ENCODE measurements at regions not wholly inside any gene's neighbourhood (a gene's known extent, or its start where the extent isn't known, plus 50 kb on each side); places are given as distances from the start of the nearest gene placed in this dataset.
A peak's percentile ranks its signal among the peaks of the same experiment; 100 is the strongest.

DNA sequence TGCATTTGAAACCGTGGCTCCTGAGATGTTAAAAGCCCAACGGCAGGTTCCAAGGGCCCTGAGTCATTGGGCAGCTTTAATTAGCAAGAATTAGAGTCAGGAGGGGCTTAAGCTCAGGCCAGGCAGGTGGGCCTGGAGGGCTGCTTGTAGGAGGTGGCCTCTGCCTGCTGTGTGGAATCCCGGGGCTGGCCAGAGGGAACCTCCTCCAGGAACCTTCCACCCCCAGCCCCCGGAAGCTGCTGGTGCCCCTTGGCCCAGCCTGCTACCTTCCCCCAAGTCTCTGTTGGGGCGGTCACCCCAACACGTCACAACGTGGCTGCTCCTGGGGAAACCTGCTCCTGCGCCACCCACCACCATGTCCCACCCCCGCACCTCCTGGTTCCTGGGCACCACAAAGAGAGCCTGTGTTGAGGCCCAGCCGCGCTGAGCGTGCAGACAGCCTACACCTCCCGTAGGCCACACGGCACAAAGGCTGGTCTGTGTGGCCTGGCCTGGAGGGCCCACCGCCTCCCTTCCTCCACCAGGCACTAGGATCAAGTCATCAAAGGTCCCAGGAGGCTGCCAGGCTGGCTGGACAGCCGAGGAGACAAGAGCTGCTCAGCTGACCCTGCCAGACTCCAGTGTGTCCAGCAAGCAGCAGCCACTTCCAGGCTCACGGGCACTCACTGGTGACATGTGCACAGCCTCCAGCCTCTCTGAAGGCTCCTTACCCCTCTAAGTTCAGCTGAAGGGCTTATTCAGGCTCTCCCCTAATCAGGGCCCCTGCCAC lies 86.3 kb downstream of the SNX5 start:
- no peaks in the 10 kb centered on the region; the same call in 1 of the 2 replicates for H4K20me1 ChIP-seq (ENCODE audit: insufficient read depth, low read length)
- in situ Hi-C loops (cut with MboI; ENCODE audit: low sequenced_read_pairs) = no loop called here
- no peak overlapping the region for H4K5ac ChIP-seq (ENCODE audit: low read depth, low read length)
- no peak overlapping the region for H3K23ac ChIP-seq (ENCODE audit: low read depth, low read length)
- H2AK9ac ChIP-seq (replicated peaks; ENCODE audit: low read depth, low read length, poor library complexity) = peak overlapping the region; percentile 33
- DNase-seq = no peak
- peak overlapping the region; percentile 79 for H2AFZ ChIP-seq (replicated peaks; ENCODE audit: low read length, poor library complexity)
- intact Hi-C loops (cut with micrococcal nuclease) = no loop called here
- H3K27me3 ChIP-seq (ENCODE audit: control insufficient read depth, insufficient read depth, low read length) = no peaks in the 10 kb centered on the region
- no peak overlapping the region for H3K56ac ChIP-seq (ENCODE audit: extremely low read depth, insufficient read depth, low read length)
- ChIA-PET POLR2A (ENCODE audit: unreplicated experiment) (no interaction called here), CTCF (no interaction called here)
- peak overlapping the region; percentile 77; the same call in 1 of the 2 replicates for H3K4ac ChIP-seq (ENCODE audit: low read depth, low read length)
- H4K91ac ChIP-seq (ENCODE audit: insufficient read depth, low read depth, low read length) = no peak overlapping the region; the same call in 1 of the 2 replicates
- H2BK5ac ChIP-seq (ENCODE audit: low read depth, low read length, poor library complexity, severe bottlenecking) = no peak overlapping the region
- H3K36me3 ChIP-seq (ENCODE audit: control insufficient read depth, insufficient read depth, low read length) = no peaks in the 10 kb centered on the region
- H3K14ac ChIP-seq (replicated peaks; ENCODE audit: low read depth, low read length) = peak overlapping the region; percentile 77; the same call in 1 of the 2 replicates
- no TSS peak for BruUV-seq (replicated peaks)
- H3K4me3 ChIP-seq (ENCODE audit: insufficient read depth, low read depth, low read length) = no peak overlapping the region
- H3K79me1 ChIP-seq (ENCODE audit: low read depth in 1 of 2, low read length in 2 of 2) = no peaks in the 10 kb centered on the region
- peak; percentile 18; the same call in 1 of the 2 replicates for ATAC-seq (ENCODE audit: low read depth)
- H2BK120ac ChIP-seq (ENCODE audit: low read depth, low read length) = peak overlapping the region; percentile 67
- H2AK5ac ChIP-seq (ENCODE audit: low read depth, low read length) = no peak overlapping the region
- H3K9me1 ChIP-seq (ENCODE audit: insufficient read depth, low read length) = 0 out of 2 replicates have a peak, but pooled peaks cover 6% of the 10 kb centered on the region
- peaks cover 18% of the 10 kb centered on the region for H3K4me1 ChIP-seq (ENCODE audit: control insufficient read depth, insufficient read depth, low read length)
- no peak overlapping the region for H2BK15ac ChIP-seq (ENCODE audit: low read depth, low read length)
- H3K4me2 ChIP-seq (ENCODE audit: low read depth, low read length) = no peak overlapping the region
- no peak overlapping the region for H3K27ac ChIP-seq (ENCODE audit: insufficient read depth, low read length)
- H3K9ac ChIP-seq (ENCODE audit: low read depth, low read length) = no peak overlapping the region
- H3K9me3 ChIP-seq (ENCODE audit: control insufficient read depth, insufficient read depth, low read length) = no peaks in the 10 kb centered on the region
- no CpG with 5 or more reads among the region's 17 CpGs for WGBS, 2 experiments (ENCODE audit: extremely low coverage in 2 of 2, insufficient read length in 1 of 2)
- no peak overlapping the region; the same call in 1 of the 2 replicates for H3K18ac ChIP-seq (ENCODE audit: low read depth, low read length)
- H4K8ac ChIP-seq (ENCODE audit: low read depth in 2 of 2, low read length in 2 of 2) = no peak overlapping the region
- H2BK20ac ChIP-seq (ENCODE audit: low read depth, low read length) = peak overlapping the region; percentile 63
- dilution Hi-C loops (cut with HindIII; ENCODE audit: low sequenced_read_pairs, unreplicated experiment) = no loop called here
- no peak for TF ChIP-seq NFE2L2 (IDR thresholded peaks at IDR 0.05; ENCODE audit: low read depth, low read length)
- no peak for TF ChIP-seq MXI1 (IDR thresholded peaks at IDR 0.05; ENCODE audit: borderline replicate concordance, low read depth, low read length)
- TF ChIP-seq CHD1 (IDR thresholded peaks at IDR 0.05; ENCODE audit: low read depth, low read length) = no peak
- TF ChIP-seq RCOR1 (IDR thresholded peaks at IDR 0.05; ENCODE audit: insufficient replicate concordance, low read length) = no peak
- no peak for TF ChIP-seq MAFK (IDR thresholded peaks at IDR 0.05; ENCODE audit: low read depth, low read length)
- no peak for TF ChIP-seq CEBPB (IDR thresholded peaks at IDR 0.05; ENCODE audit: low read depth, low read length)
- no peak for TF ChIP-seq MAZ (IDR thresholded peaks at IDR 0.05; ENCODE audit: borderline replicate concordance, low read depth, low read length)
- no peak for TF ChIP-seq SMC3 (IDR thresholded peaks at IDR 0.05; ENCODE audit: low read depth, low read length)
- TF ChIP-seq RFX5 (IDR thresholded peaks at IDR 0.05; ENCODE audit: low read depth, low read length) = no peak
- no peak for TF ChIP-seq RAD21 (IDR thresholded peaks at IDR 0.05; ENCODE audit: low read length)
- TF ChIP-seq BHLHE40 (IDR thresholded peaks at IDR 0.05; ENCODE audit: low read depth, low read length) = no peak
- TF ChIP-seq, protein P1, sequence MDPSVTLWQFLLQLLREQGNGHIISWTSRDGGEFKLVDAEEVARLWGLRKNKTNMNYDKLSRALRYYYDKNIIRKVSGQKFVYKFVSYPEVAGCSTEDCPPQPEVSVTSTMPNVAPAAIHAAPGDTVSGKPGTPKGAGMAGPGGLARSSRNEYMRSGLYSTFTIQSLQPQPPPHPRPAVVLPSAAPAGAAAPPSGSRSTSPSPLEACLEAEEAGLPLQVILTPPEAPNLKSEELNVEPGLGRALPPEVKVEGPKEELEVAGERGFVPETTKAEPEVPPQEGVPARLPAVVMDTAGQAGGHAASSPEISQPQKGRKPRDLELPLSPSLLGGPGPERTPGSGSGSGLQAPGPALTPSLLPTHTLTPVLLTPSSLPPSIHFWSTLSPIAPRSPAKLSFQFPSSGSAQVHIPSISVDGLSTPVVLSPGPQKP (IDR thresholded peaks at IDR 0.05; ENCODE audit: borderline replicate concordance, low read depth, low read length) = no peak
- no peak for TF ChIP-seq USF2 (IDR thresholded peaks at IDR 0.05; ENCODE audit: low read depth, low read length)
- TF ChIP-seq CTCF (conservative IDR thresholded peaks at IDR 0.05; ENCODE audit: low read depth, low read length) = no peak
- no peak for TF ChIP-seq FOS (IDR thresholded peaks at IDR 0.05; ENCODE audit: low read depth, low read length)

All from IMR-90 (cell line).